HG02973 (cell line): ENCODE measurements at regions not wholly inside any gene's neighbourhood (a gene's known extent, or its start where the extent isn't known, plus 50 kb on each side); places are given as distances from the start of the nearest gene placed in this dataset.
"Not testable (repeated sequence)": the region's sequence is repeated elsewhere in the genome, so short reads cannot be mapped to it uniquely, and the experiment has no call there.

Source experiments
- ATAC-seq: cut with Tn5 transposase; IDR thresholded peaks from one replicate; pipeline ENCODE4 v1.9.1; 2021; ENCODE audit warnings: moderate library complexity; ENCODE audit not compliant: unreplicated experiment

- no peak for ATAC-seq
These were observed 91.2 kb downstream of the RCHY1 start for GRCh38 chr4:75422998-75423397.

DNA sequence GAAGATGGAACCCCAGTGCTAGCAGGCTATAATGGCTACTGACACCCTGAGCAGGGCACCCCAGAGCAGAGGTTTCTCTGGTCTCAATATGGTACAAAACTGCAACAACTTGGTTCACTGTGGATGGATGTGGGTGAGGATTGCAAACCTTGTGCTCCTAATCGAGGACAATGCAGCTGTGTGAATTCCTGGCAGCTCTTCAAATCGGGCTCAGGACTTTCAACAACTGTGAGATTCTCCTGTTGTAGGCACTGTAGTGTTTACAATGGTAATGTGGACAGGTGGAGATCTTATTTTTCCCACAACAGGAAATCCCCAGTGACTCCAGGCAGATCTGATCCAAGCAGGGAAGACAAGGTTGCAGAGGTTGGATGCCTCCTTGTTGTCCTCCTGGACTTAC is 101.5 kb downstream of the RCHY1 start:
- no peak for ATAC-seq

DNA sequence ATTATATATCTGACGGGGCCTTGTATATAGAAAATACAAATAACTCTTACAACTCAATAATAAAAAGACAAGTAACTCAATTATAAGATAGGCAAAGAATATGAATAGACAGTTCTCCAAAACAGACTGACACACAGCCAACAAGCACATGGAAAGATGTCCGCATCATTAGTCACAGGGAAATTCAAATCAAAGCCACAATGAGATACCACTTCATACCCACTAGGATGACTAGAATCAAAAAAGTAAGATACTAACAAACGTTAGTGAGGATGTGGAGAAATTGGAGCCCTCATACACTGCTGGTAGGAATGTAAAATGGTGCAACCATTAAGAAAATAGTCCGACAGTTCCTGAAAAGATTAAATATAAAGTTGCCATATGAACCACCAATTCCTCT is 115.7 kb downstream of the RCHY1 start:
- ATAC-seq, result no peak

- ATAC-seq, result no peak
These were observed 122.6 kb downstream of the RCHY1 start for GRCh38 chr4:75391489-75392166.

DNA sequence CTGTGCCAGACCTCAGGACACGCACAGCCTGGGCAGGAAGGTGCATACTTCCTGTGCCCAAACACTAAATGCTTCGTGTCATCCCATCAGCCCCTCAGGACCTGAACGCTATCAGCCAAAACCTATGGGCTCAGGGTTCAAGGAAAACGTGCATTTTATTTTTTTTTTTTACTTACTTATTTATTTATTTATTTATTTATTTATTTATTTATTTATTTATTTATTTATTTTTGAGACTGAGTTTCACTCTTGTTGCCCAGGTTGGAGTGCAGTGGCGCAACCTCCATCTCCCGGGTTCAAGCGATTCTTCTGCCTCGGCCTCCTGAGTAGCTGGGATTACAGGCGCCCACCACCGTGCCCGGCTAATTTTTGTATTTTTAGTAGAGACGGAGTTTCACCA is 127.8 kb downstream of the RCHY1 start:
- not testable (repeated sequence) for ATAC-seq

- no peak for ATAC-seq
These were observed 129.1 kb downstream of the RCHY1 start for GRCh38 chr4:75385106-75385505.

DNA sequence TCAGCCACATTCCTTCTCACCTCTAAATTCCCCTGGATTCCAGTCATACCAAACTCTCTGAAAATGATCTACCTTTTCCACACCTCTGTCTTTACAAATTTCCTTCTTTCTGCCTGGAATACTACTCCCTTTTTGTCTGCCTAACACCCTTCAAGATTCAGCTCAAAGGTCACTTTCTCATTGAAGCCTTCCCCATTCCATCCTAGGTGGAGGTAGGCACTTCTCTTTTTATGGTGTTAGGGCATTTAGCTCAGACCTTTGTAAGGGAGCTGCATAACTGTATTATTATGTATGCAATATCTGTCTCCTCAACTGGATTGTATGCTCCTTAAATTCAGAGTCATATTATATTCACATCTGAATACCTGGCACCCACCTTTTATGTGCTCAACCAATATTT is 137.7 kb downstream of the RCHY1 start:
- no peak for ATAC-seq

DNA sequence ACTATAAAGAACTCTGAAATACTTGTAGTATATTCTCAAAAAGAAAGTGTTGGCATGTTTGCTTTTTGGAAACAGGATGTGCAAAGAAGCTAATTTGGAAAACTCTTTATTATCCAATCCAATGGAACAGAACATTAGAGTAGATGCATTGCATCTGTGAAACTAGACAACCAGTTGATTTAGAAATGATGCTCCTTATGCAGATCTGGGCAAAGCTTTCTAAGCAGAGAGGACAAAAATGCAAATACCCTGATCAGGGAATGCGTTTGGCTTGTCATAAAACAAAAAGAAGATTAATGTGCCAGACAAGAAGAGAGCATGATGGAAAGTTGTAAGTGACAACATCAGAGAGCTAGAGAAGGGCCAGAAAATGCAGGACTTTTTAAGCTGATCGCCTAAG is 142.3 kb downstream of the RCHY1 start:
- ATAC-seq, result no peak

- no peak for ATAC-seq
These were observed 143.6 kb downstream of the RCHY1 start for GRCh38 chr4:75370576-75370975.

- ATAC-seq, result no peak
These were observed 168.8 kb downstream of the RCHY1 start for GRCh38 chr4:75345423-75345822.

DNA sequence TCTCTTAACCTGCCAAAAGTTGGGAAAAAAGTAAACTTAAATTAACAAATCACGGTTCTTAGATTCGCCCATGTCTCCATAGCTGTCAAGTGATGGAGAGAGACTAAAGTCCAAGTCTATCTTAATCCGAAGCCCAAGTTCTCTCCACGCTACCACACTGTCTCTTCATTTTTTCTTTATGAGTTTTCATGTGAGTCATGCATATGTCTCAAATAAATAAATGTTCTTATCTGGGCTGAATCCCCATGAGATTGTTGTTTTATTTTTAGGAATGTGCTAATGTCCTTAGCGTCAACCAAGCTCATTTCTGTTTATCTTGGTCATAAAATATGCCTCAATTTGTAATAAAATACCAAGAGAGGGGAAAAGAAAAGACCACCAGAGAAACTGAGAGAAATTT is 169.3 kb downstream of the RCHY1 start:
- ATAC-seq, result no peak

GRCh38 chr4:75343333-75343732 is 170.9 kb downstream of the RCHY1 start:
- ATAC-seq, result no peak

GRCh38 chr4:75340561-75340960 is 173.6 kb downstream of the RCHY1 start:
- ATAC-seq, result no peak

DNA sequence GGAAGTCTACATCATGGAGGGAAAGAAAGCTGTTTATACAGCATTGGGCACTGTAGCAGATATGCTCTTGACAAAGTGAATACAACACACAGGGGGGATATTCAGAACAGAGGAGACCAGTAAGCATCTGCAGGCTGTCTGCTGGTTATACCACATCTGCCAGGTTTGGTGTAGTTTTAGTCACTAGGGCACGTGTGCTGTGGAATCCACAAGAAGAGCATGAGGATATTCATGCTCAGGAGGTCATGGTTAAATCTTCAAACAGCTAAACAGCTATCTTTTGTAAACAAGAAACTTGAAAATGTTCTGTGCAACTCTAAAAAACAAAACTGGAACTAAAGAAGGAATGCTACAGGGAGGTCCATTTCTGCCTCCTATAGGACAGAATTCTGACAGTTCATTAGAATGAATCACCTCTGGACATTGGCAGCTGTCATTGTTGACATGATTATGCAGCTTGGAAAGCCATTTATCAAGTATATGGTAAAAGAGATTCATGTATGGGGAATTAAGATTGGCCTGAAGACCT is 175.8 kb downstream of the RCHY1 start:
- no peak for ATAC-seq

DNA sequence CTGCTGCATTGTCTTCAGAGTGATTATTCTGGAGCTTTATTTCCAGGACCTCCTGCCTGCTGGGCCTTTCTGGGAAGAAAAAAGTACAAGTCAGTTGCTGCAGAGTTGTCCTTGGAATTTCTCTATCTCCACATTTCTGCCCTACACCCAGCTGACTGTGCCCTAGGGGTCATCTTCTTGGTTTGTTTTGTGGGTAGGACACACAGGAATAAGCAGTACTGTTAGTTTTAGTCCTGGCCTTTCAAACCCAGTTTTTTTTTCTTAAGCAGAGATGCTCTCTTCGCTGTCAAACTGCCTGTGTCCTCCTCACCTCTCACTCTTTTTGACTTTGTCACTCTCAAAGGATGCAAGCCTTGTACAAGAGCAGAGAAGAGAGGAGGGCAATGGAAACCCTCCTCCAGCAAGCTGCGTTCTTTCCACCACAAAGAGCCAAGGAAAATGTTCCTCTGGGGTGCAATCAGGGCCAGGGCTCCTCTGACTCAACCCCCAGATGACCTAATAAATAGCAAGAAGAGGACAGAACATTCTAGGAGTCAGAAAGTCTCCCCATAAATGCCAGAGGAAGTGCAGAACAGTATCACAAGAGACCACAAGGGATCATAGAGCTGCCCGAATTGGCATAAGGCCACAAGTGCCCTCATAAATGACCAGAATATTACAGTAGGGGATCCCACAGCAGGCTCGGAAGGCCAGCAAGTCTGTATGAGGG is 186.2 kb downstream of the RCHY1 start:
- no peak for ATAC-seq

DNA sequence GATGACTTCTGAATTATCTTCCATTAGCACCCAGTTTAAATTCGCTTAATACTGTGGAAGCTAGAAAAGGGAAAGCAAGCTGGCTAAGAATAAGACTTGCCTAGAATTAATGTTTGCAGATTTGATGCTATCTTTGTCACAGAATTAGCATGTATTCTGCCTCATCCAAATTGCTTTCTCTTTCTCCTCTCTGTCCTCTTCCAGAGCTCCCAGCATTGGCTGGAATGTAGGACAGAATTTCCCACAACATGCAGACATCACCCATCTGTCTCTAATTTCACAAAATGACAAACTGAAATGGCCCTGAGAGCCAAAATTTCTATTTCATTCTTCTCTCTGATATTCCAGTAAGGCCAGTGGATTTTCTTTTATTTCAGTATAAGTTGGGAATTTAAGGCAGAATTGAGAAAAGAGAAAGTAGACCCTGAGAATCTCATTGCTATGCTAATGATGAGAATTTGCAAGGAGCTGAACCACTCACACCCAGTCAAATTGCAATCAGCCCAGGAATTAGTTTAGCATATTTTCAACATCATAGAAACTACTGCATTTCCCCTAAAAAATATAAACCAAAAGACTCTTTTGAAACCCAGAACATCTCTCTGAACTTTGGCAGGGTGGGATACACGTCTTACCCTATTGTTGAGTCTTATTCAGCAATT is 188.8 kb downstream of the RCHY1 start:
- ATAC-seq, result no peak

GRCh38 chr4:75321484-75321883 is 192.7 kb downstream of the RCHY1 start:
- ATAC-seq, result no peak

GRCh38 chr4:75317641-75318040 is 196.6 kb downstream of the RCHY1 start:
- not testable (repeated sequence) for ATAC-seq

GRCh38 chr4:75308049-75308448 is 206.2 kb downstream of the RCHY1 start:
- ATAC-seq, result no peak

DNA sequence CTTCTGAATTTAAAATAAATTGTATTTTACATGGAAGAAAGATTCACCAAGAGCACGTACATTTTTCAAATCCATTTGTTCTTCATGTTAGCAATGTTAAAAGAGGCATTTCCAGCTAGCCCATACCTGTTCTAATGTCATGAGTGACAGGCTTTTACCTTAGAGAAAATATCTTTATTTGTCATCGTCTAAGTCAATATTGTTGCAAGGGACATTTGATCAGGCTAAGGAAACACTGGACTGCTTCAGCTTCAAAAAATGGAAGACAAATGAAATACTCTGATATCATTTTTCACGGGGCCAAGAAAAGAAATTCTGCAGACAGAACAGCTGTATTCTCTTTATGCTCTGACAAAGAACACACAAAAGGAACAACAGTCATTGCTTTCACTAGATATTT is 207.7 kb downstream of the RCHY1 start:
- no peak for ATAC-seq

- ATAC-seq, result no peak
These were observed 211.6 kb downstream of the RCHY1 start for GRCh38 chr4:75302648-75303047.
